ENCODE measurements at regions not wholly inside any gene's neighbourhood (a gene's known extent, or its start where the extent isn't known, plus 50 kb on each side); places are given as distances from the start of the nearest gene placed in this dataset.

GRCh38 chr13:80201694-80202468 lies 139.0 kb downstream of the SPRY2 start:
- TF ChIP-seq ARNT (IDR thresholded peaks at IDR 0.05), result no peak
- TF ChIP-seq FOXM1 (IDR thresholded peaks at IDR 0.05; ENCODE audit: borderline replicate concordance), result no peak
- TF ChIP-seq CTBP1 (IDR thresholded peaks at IDR 0.05; ENCODE audit: borderline replicate concordance), result no peak
- no peak for TF ChIP-seq TARDBP (IDR thresholded peaks at IDR 0.05)
- TF ChIP-seq L3MBTL2 (conservative IDR thresholded peaks at IDR 0.05), result no peak
- no peak for TF ChIP-seq HDGF (IDR thresholded peaks at IDR 0.05; ENCODE audit: borderline replicate concordance)
- TF ChIP-seq LEF1 (IDR thresholded peaks at IDR 0.05; ENCODE audit: borderline replicate concordance), result no peak
- POLR2A ChIA-PET, result interaction anchor here (0.7 kb wide), 1 partner anchor 436 kb away, joined by 4 read pairs; no protein-coding TSS in a partner anchor
- DNase-seq (ENCODE audit: extremely low spot score), result no peak
- CTCF ChIA-PET, result interaction anchor here (0.6 kb wide), 1 partner anchor 210 kb away, joined by 3 read pairs; no protein-coding TSS in a partner anchor

DNA sequence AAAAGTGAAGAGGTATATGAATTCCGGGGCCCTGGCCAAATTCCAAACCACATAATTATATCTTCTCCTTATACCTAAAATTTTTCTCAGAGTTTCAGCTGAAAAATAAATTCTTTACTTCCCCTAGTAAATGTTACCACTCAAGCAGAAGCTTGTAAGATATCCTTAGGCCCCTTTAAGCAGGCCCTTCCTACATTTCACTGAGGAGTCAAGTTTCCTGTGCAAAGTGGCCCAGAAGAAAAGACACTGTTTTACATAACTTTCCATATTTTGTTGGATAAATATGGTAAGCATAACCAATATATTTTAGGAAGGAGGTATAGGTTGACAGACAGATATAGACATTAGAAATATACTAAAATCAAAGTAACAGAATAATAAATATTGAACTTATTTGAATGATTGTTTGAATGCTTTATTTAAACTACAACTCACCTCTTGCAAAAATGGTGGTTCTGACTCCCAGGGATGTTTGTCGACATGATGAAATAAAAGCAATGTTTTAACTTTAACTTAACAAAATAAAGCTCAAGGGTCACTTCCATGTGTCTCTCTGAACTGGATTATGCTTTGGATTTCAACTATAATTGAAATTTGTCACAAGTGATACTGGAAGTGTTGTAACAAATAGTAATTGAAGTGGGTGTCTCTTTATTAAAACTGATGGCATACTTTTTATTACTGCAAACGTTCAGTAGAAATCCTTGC lies 141.2 kb downstream of the SPRY2 start:
- ChIA-PET CTCF (interaction anchor here (0.6 kb wide), 1 partner anchor 231 kb away, joined by 3 read pairs; no protein-coding TSS in a partner anchor), POLR2A (interaction anchor here (1.0 kb wide), 1 partner anchor 141 kb away, joined by 3 read pairs; the partner anchor contains the start of gene SPRY2)
- DNase-seq (ENCODE audit: extremely low spot score), result no peak
- no peak for TF ChIP-seq LEF1 (IDR thresholded peaks at IDR 0.05; ENCODE audit: borderline replicate concordance)
- no peak for TF ChIP-seq NFRKB (IDR thresholded peaks at IDR 0.05)
- no peak for TF ChIP-seq HDGF (IDR thresholded peaks at IDR 0.05; ENCODE audit: borderline replicate concordance)
- TF ChIP-seq CTBP1 (IDR thresholded peaks at IDR 0.05; ENCODE audit: borderline replicate concordance), result no peak
- TF ChIP-seq SUZ12 (IDR thresholded peaks at IDR 0.05), result no peak
- no peak for TF ChIP-seq L3MBTL2 (conservative IDR thresholded peaks at IDR 0.05)
- TF ChIP-seq ZNF384 (IDR thresholded peaks at IDR 0.05), result no peak
- no peak for TF ChIP-seq FOXM1 (IDR thresholded peaks at IDR 0.05; ENCODE audit: borderline replicate concordance)
- no peak for TF ChIP-seq BHLHE40 (IDR thresholded peaks at IDR 0.05; ENCODE audit: borderline replicate concordance)
- no peak for TF ChIP-seq ELF4 (IDR thresholded peaks at IDR 0.05)

DNA sequence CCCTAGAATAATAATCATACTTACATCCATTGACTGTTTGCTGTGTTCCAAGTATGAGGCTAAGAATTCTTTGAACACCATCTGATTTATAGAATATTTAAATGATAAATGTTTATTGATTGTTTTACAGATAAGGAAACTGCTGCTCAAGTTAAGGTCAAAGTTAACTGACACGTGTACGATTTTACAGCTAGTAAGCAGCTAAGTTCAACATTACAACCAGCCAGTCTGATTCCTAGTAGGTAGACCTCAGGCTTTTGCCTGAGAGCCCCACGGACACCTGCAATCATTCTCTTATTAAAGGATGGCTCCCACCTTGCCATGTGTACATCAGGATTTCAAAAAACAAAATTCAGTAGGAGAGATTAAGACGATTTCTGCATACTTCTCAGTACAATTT lies 141.9 kb downstream of the SPRY2 start:
- TF ChIP-seq L3MBTL2 (conservative IDR thresholded peaks at IDR 0.05) (no peak), ELF4 (IDR thresholded peaks at IDR 0.05) (no peak), FOXK2 (IDR thresholded peaks at IDR 0.05) (no peak), NFRKB (IDR thresholded peaks at IDR 0.05) (no peak), TARDBP (IDR thresholded peaks at IDR 0.05) (no peak), PKNOX1 (IDR thresholded peaks at IDR 0.05) (no peak), ARNT (IDR thresholded peaks at IDR 0.05) (no peak), HDGF (IDR thresholded peaks at IDR 0.05; ENCODE audit: borderline replicate concordance) (no peak), FOXA1 (IDR thresholded peaks at IDR 0.05) (no peak), SUZ12 (IDR thresholded peaks at IDR 0.05) (no peak), ZNF384 (IDR thresholded peaks at IDR 0.05) (no peak), LEF1 (IDR thresholded peaks at IDR 0.05; ENCODE audit: borderline replicate concordance) (no peak), FOXM1 (IDR thresholded peaks at IDR 0.05; ENCODE audit: borderline replicate concordance) (no peak), BHLHE40 (IDR thresholded peaks at IDR 0.05; ENCODE audit: borderline replicate concordance) (no peak), CTBP1 (IDR thresholded peaks at IDR 0.05; ENCODE audit: borderline replicate concordance) (no peak), SP1 (IDR thresholded peaks at IDR 0.05) (no peak)
- POLR2A ChIA-PET, result interaction anchor here (1.0 kb wide), 1 partner anchor 142 kb away, joined by 3 read pairs; the partner anchor contains the start of gene SPRY2
- no peak for DNase-seq (ENCODE audit: extremely low spot score)
- CTCF ChIA-PET, result no interaction called here

DNA sequence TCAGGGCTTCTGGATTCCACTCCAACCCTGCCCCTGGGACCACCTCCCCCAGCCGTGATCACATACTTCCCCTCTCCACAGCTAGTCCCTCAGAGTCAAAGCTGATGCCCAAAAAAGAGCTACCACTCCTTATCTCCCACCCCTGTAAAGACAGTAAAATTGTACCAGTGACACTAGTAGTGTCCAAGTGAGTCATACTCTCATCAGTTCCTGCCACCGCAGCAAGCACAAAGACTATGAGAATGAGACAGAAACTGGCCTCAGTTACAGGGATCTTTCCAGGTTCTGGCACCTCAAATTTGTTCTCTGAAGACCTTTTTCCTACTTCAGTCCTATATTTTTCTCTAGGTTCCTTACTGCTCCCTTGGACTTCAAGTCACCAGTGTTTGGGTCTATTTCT lies 144.2 kb downstream of the SPRY2 start:
- ChIA-PET CTCF (no interaction called here), POLR2A (no interaction called here)
- TF ChIP-seq ARNT (IDR thresholded peaks at IDR 0.05) (no peak), SUZ12 (IDR thresholded peaks at IDR 0.05) (no peak), SP1 (IDR thresholded peaks at IDR 0.05) (no peak), LEF1 (IDR thresholded peaks at IDR 0.05; ENCODE audit: borderline replicate concordance) (no peak), ELF4 (IDR thresholded peaks at IDR 0.05) (no peak), HDGF (IDR thresholded peaks at IDR 0.05; ENCODE audit: borderline replicate concordance) (no peak), FOXA1 (IDR thresholded peaks at IDR 0.05) (no peak), CTBP1 (IDR thresholded peaks at IDR 0.05; ENCODE audit: borderline replicate concordance) (no peak), L3MBTL2 (conservative IDR thresholded peaks at IDR 0.05) (no peak), PKNOX1 (IDR thresholded peaks at IDR 0.05) (no peak), FOXM1 (IDR thresholded peaks at IDR 0.05; ENCODE audit: borderline replicate concordance) (no peak), FOXK2 (IDR thresholded peaks at IDR 0.05) (no peak), ZNF384 (IDR thresholded peaks at IDR 0.05) (no peak), NFRKB (IDR thresholded peaks at IDR 0.05) (no peak), TARDBP (IDR thresholded peaks at IDR 0.05) (no peak), BHLHE40 (IDR thresholded peaks at IDR 0.05; ENCODE audit: borderline replicate concordance) (no peak)
- DNase-seq (ENCODE audit: extremely low spot score), result no peak

DNA sequence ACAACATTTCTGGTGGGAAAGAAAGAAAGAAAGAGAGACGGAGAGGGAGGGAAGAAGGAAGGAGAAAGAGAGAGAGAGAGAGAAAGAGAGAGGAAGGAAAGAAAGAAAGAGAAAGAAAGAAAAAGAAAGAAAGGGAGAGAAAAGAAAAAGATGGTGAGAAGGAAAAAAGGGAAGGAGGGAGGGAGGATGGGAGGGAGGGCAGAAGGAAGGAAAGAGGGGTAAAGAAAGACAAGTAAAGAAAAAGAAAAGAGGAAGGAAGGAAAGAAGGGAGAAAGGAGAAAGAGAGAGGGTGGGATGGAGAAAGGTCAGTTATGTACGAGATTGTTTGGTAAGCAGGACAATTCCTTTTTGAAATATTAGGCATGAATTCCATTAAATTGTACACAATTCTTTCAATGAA lies 145.3 kb downstream of the SPRY2 start:
- no peak for DNase-seq (ENCODE audit: extremely low spot score)
- CTCF ChIA-PET, result no interaction called here
- POLR2A ChIA-PET, result no interaction called here
- TF ChIP-seq TARDBP (IDR thresholded peaks at IDR 0.05) (peak; percentile 32; the same call in 1 of the 2 replicates), FOXK2 (IDR thresholded peaks at IDR 0.05) (0 out of 2 replicates have a peak, but pooled peaks have one; percentile 11), FOXM1 (IDR thresholded peaks at IDR 0.05; ENCODE audit: borderline replicate concordance) (no peak)
